Epithelial cell of esophagus (primary cell): ENCODE measurements at regions not wholly inside any gene's neighbourhood (a gene's known extent, or its start where the extent isn't known, plus 50 kb on each side); places are given as distances from the start of the nearest gene placed in this dataset.

Experiments
- DNase-seq: peaks from one replicate; pipeline ENCODE4 v3.0.0; 2010; ENCODE audit warnings: low read depth
- H3K4me3 ChIP-seq: 2 replicates; pipeline ENCODE4 v1.5.1; 2011; ENCODE audit warnings: mild to moderate bottlenecking, low read length, control low read depth
- TF ChIP-seq, protein P1 (sequence below): IDR thresholded peaks from 2 replicates; pipeline ENCODE4 v1.5.1; 2011; ENCODE audit warnings: low read depth, mild to moderate bottlenecking, low read length, control low read depth, inconsistent platforms; ENCODE audit not compliant: insufficient read depth; ENCODE audit errors: missing control alignments

DNA sequence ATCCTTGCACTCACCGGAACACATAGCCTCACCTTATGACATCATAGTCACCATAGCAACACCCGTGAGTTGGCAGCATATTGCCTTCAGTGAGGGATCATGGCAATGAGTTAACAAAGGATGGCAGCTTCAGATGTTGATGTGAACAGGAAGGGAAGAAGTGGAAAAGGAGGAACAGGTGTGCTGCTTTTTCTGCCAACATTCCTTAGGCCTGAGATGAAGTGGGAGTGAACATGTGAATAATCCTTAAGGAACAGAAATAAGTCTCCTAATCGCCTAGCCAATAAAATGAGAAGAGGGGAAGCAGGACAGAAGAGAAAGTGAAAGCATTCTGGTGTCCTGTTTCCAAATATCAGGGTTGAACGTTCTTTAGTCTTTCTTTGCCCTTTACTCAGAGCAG is 360.0 kb downstream of the BRINP1 start:
- TF ChIP-seq, protein P1, sequence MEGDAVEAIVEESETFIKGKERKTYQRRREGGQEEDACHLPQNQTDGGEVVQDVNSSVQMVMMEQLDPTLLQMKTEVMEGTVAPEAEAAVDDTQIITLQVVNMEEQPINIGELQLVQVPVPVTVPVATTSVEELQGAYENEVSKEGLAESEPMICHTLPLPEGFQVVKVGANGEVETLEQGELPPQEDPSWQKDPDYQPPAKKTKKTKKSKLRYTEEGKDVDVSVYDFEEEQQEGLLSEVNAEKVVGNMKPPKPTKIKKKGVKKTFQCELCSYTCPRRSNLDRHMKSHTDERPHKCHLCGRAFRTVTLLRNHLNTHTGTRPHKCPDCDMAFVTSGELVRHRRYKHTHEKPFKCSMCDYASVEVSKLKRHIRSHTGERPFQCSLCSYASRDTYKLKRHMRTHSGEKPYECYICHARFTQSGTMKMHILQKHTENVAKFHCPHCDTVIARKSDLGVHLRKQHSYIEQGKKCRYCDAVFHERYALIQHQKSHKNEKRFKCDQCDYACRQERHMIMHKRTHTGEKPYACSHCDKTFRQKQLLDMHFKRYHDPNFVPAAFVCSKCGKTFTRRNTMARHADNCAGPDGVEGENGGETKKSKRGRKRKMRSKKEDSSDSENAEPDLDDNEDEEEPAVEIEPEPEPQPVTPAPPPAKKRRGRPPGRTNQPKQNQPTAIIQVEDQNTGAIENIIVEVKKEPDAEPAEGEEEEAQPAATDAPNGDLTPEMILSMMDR: no peak
- peak; percentile 10 for DNase-seq
- no peak overlapping the region for H3K4me3 ChIP-seq

DNA sequence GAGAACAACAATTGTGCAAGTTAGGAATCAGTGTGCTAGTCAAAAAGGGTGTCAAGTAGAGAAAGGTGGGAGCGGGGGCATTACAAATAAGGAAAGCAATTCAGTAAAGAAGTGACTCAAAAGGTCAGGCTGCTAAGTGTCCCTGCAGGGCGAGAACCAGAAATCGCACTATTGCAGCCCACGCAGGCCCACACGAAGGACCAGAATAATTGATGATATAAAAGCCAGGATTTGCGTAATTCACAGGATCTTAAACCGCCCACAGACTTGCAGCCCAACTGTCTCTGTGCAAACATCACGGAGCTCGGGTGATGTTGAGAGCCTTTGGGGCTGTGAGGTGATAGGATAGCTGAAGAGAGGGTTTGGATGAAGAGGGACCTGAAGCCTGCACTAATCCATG is 349.0 kb downstream of the BRINP1 start:
- no peak for DNase-seq
- TF ChIP-seq, protein P1: no peak
- no peak overlapping the region for H3K4me3 ChIP-seq

DNA sequence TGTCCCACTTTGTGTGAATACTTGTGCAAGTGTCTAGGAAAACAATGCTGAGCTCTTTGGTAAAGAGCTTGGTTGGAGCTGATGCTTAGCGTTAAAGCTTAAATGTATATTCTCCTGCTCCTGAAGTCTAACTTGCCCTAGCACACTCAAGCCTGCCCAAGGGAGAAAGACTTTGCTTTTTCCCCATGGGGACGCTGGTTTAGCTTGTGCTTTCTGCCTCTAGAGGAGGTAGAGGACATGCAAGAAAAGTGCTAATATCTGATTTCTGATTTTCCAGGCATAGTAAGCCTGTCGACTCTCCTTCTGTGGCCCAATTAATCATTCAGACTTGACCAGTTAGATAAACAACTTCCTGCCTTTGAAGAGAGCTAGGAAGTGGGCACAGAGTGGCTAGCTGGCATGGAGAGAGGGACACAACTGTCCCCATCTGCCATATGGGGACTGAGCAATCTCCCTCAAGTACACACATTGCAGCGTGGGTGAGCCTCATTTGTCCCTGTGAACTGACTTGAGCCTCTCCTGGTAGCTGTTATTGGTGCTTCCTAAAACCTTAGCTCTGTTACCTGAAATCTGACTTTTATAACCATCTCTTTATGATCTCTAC is 348.4 kb downstream of the BRINP1 start:
- no peak overlapping the region for H3K4me3 ChIP-seq
- TF ChIP-seq, protein P1: no peak
- no peak for DNase-seq

DNA sequence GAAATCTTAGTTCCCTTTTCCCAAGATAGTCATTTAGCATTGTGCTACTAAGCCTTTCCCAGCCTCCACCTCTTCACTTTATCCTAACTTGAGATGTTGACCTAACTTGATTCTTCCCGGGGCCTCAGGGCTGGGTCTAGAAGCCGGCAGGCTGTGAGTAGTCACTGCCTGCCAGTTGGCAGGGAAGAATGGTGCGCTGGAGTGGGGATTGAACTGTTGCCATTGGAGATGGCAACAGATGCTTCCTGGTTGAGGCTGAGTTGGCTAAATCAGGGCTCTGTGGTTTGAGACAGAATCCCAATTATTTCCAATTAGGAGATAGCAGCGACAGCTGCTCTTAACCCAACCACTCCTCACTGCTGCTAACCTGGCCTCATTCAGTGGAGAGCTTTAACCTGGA is 343.1 kb downstream of the BRINP1 start:
- no peak overlapping the region for H3K4me3 ChIP-seq
- TF ChIP-seq, protein P1: no peak
- no peak for DNase-seq

DNA sequence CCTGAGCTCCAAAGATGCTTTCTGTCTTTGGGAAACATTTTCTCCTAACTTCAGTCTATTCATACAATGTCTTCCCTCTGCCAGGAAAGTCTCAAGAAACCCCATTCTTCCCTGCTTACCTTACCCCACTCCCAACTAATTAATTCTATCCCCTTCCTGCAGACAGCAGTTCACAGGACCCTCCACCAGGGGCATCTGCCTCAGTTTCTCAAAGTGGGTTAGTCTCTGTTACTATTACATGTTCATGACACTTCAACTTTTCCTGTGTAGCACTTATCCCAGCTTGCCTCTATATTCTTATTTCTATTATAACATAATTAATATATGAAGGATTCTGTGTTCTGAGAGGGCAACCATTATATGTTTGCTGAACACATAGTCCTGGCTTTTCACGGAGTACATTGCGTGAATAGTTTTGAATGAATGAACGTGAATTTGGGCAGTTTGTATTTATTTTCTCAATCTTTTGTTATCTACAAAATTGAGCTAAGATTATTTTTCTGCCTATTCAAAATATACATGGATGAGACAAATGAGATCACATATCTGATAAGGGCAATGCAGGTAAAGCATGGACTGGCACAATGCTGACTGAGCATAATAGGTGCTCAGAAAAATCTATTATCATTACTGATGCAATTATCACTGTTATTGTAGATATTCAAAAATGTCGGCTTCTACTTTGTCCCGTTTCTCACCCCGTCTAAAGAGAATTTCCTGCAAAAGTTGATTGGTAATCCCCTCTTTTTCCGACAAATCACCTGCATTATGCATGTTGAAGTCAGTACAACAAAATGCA is 341.1 kb downstream of the BRINP1 start:
- TF ChIP-seq, protein P1: no peak
- H3K4me3 ChIP-seq: no peak overlapping the region
- DNase-seq: no peak

DNA sequence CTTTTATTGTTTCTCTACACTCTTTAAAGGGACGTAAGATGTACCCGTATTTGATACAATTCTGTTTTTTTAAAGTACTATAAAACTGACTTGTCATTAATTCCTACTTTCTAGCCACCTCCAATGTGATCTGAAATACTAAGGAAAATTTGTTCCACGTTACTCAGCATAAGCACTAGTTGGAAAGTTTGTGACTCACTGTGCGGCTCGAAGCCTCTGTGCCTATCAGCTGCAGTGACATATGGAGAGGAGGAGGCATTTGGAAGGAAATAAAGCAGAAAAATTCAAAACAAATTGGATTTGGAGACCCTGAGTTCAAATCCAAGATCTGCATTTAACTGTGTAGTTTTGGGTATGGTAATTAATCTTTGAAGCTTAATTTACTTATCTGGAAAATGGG is 339.3 kb downstream of the BRINP1 start:
- no peak overlapping the region for H3K4me3 ChIP-seq
- TF ChIP-seq, protein P1: no peak
- DNase-seq: no peak
